Loucy (cell line): ENCODE measurements at regions not wholly inside any gene's neighbourhood (a gene's known extent, or its start where the extent isn't known, plus 50 kb on each side); places are given as distances from the start of the nearest gene placed in this dataset.

Experiments
- H2AFZ ChIP-seq: fragments of 200-600 bp; sonication (generic); 2 replicates; pipeline ENCODE4 v1.6.0; 2016; ENCODE audit warnings: antibody characterized with exemption, mild to moderate bottlenecking, low read length, moderate library complexity
- H3F3A ChIP-seq: fragments of 200-600 bp; 2 replicates; pipeline ENCODE4 v1.6.0; 2016; ENCODE audit warnings: antibody characterized with exemption, low read depth, mild to moderate bottlenecking
- H3K27me3 ChIP-seq: fragments of 200-600 bp; sonication (generic); 2 replicates; pipeline ENCODE4 v1.6.1; 2014; ENCODE audit warnings: low read length, mild to moderate bottlenecking; ENCODE audit not compliant: insufficient read depth, poor library complexity, severe bottlenecking
- H3K36me3 ChIP-seq: fragments of 200-600 bp; sonication (generic); 2 replicates; pipeline ENCODE4 v1.6.1; 2016; ENCODE audit warnings: low read length; ENCODE audit not compliant: insufficient read depth
- H3K4me1 ChIP-seq: fragments of 200-600 bp; sonication (generic); 2 replicates; pipeline ENCODE4 v1.5.1; 2014; ENCODE audit warnings: low read length, mild to moderate bottlenecking; ENCODE audit not compliant: insufficient read depth, poor library complexity, severe bottlenecking
- H3K4me2 ChIP-seq: fragments of 200-600 bp; sonication (generic); 2 replicates; pipeline ENCODE4 v1.6.0; 2014; ENCODE audit warnings: antibody characterized with exemption, low read length, low read depth, mild to moderate bottlenecking; ENCODE audit not compliant: poor library complexity, severe bottlenecking
- H3K4me3 ChIP-seq: fragments of 200-600 bp; sonication (generic); 2 replicates; pipeline ENCODE4 v1.5.1; 2014; ENCODE audit warnings: low read length, mild to moderate bottlenecking, mixed read lengths; ENCODE audit not compliant: poor library complexity, severe bottlenecking
- H3K79me2 ChIP-seq: fragments of 200-600 bp; sonication (generic); 2 replicates; pipeline ENCODE4 v1.6.1; 2014; ENCODE audit warnings: low read length; ENCODE audit not compliant: insufficient read depth
- H3K9ac ChIP-seq: fragments of 200-600 bp; sonication (generic); 2 replicates; pipeline ENCODE4 v1.6.0; 2014; ENCODE audit warnings: mild to moderate bottlenecking, low read depth, low read length, moderate library complexity; ENCODE audit not compliant: poor library complexity, severe bottlenecking
- H3K9me2 ChIP-seq: fragments of 200-600 bp; sonication (generic); replicated peaks from 2 replicates; pipeline ENCODE4 v1.6.1; 2016; ENCODE audit warnings: low read depth, low read length, mixed read lengths
- H3K9me3 ChIP-seq: fragments of 200-600 bp; sonication (generic); 2 replicates; pipeline ENCODE4 v1.6.1; 2014; ENCODE audit warnings: mild to moderate bottlenecking, antibody characterized with exemption, low read length, low read depth; ENCODE audit not compliant: insufficient read depth
- H4K20me1 ChIP-seq: fragments of 200-600 bp; sonication (generic); 2 replicates; pipeline ENCODE4 v1.6.0; 2014; ENCODE audit warnings: antibody characterized with exemption, low read length, mild to moderate bottlenecking; ENCODE audit not compliant: insufficient read depth, poor library complexity, severe bottlenecking
- CTCF ChIP-seq: fragments of 200-600 bp; sonication (generic); conservative IDR thresholded peaks from 2 replicates; pipeline ENCODE4 v1.5.1; 2014; ENCODE audit warnings: mild to moderate bottlenecking, antibody characterized with exemption, low read length
- EZH2phosphoT487 ChIP-seq: fragments of 200-600 bp; IDR thresholded peaks from 2 replicates; pipeline ENCODE4 v1.6.1; 2018; ENCODE audit warnings: antibody characterized with exemption, mild to moderate bottlenecking, moderate library complexity, borderline replicate concordance

GRCh38 chr10:28058746-28059145, 59.9 kb upstream of the ODAD2 start:
- Histone ChIP-seq H3K79me2 (no peaks in the 10 kb centered on the region), H3K36me3 (no peaks in the 10 kb centered on the region), H3K4me2 (no peak overlapping the region), H3K4me3 (no peak overlapping the region), H2AFZ (no peak overlapping the region), H3K27me3 (no peaks in the 10 kb centered on the region), H3K9me3 (no peaks in the 10 kb centered on the region; the same call in 1 of the 2 replicates), H4K20me1 (no peaks in the 10 kb centered on the region), H3K9ac (no peak overlapping the region), H3K9me2 (no peaks in the 10 kb centered on the region), H3K4me1 (no peaks in the 10 kb centered on the region), H3F3A (no peaks in the 10 kb centered on the region)
- TF ChIP-seq EZH2phosphoT487 (no peak), CTCF (no peak)

GRCh38 chr10:28054228-28054860, 55.5 kb upstream of the ODAD2 start:
- Histone ChIP-seq H3K36me3 (no peaks in the 10 kb centered on the region), H3K27me3 (no peaks in the 10 kb centered on the region), H4K20me1 (no peaks in the 10 kb centered on the region), H3K9me3 (no peaks in the 10 kb centered on the region; the same call in 1 of the 2 replicates), H3K9ac (no peak overlapping the region), H3K9me2 (no peaks in the 10 kb centered on the region), H2AFZ (no peak overlapping the region), H3K4me3 (no peak overlapping the region), H3K79me2 (no peaks in the 10 kb centered on the region), H3K4me2 (no peak overlapping the region), H3K4me1 (no peaks in the 10 kb centered on the region), H3F3A (no peaks in the 10 kb centered on the region)
- no peak for TF ChIP-seq EZH2phosphoT487
- TF ChIP-seq CTCF: no peak

GRCh38 chr10:28049286-28049685, 50.4 kb upstream of the ODAD2 start:
- TF ChIP-seq CTCF: no peak
- TF ChIP-seq EZH2phosphoT487: no peak
- Histone ChIP-seq H3K9me3 (no peaks in the 10 kb centered on the region), H4K20me1 (no peaks in the 10 kb centered on the region), H3K9ac (no peak overlapping the region), H3K4me2 (no peak overlapping the region), H3K79me2 (no peaks in the 10 kb centered on the region), H3F3A (no peaks in the 10 kb centered on the region), H3K36me3 (no peaks in the 10 kb centered on the region), H2AFZ (no peak overlapping the region), H3K4me3 (no peak overlapping the region), H3K9me2 (no peaks in the 10 kb centered on the region), H3K4me1 (no peaks in the 10 kb centered on the region), H3K27me3 (no peaks in the 10 kb centered on the region)
